ENCODE measurements at regions not wholly inside any gene's neighbourhood (a gene's known extent, or its start where the extent isn't known, plus 50 kb on each side); places are given as distances from the start of the nearest gene placed in this dataset.

DNA sequence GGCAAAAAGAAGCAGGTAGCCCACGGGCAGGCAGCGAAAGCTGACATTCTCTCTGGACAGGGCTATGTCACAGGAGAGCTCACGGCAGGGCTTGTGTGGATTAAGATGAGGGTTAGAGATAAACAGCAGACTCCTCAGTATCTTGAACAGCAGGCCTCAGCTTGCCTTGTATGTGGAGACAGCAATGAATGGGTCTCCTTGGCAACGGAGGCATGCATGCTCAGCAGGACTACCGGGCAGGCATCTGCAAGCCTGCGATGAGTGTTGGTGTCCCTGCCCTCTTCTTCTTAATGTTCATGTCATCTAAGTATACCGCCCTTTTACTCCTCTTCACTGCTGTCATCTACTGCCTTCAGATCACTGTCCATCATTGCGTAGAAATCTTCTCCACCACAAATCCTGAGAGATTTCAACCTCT is 81.9 kb upstream of the C1GALT1 start (continued):
- TF ChIP-seq RAD21 (IDR thresholded peaks at IDR 0.05 in 1 of 2, conservative IDR thresholded peaks at IDR 0.05 in 1 of 2; ENCODE audit: low read depth in 2 of 2, low read length in 2 of 2) (no peak), JUN (IDR thresholded peaks at IDR 0.05; ENCODE audit: low read depth, low read length) (no peak), KDM5A (IDR thresholded peaks at IDR 0.05; ENCODE audit: low read length) (no peak), YY1 (IDR thresholded peaks at IDR 0.05; ENCODE audit: low read depth, low read length) (no peak), RBBP5 (IDR thresholded peaks at IDR 0.05; ENCODE audit: borderline replicate concordance, low read depth, low read length) (no peak), CREB1 (IDR thresholded peaks at IDR 0.05) (no peak), TEAD4 (IDR thresholded peaks at IDR 0.05; ENCODE audit: low read depth, low read length) (0 out of 2 replicates have a peak, but pooled peaks have one; percentile 49), BCL11A (IDR thresholded peaks at IDR 0.05; ENCODE audit: low read depth in 2 of 2, low read length in 2 of 2) (no peak), GABPA (IDR thresholded peaks at IDR 0.05; ENCODE audit: borderline replicate concordance, insufficient read depth, low read length) (no peak), EGR1 (IDR thresholded peaks at IDR 0.05; ENCODE audit: borderline replicate concordance, low read depth, low read length) (no peak)
- TF ChIP-seq, protein P1, sequence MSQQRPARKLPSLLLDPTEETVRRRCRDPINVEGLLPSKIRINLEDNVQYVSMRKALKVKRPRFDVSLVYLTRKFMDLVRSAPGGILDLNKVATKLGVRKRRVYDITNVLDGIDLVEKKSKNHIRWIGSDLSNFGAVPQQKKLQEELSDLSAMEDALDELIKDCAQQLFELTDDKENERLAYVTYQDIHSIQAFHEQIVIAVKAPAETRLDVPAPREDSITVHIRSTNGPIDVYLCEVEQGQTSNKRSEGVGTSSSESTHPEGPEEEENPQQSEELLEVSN (IDR thresholded peaks at IDR 0.05): no peak
- TF ChIP-seq, protein P2, sequence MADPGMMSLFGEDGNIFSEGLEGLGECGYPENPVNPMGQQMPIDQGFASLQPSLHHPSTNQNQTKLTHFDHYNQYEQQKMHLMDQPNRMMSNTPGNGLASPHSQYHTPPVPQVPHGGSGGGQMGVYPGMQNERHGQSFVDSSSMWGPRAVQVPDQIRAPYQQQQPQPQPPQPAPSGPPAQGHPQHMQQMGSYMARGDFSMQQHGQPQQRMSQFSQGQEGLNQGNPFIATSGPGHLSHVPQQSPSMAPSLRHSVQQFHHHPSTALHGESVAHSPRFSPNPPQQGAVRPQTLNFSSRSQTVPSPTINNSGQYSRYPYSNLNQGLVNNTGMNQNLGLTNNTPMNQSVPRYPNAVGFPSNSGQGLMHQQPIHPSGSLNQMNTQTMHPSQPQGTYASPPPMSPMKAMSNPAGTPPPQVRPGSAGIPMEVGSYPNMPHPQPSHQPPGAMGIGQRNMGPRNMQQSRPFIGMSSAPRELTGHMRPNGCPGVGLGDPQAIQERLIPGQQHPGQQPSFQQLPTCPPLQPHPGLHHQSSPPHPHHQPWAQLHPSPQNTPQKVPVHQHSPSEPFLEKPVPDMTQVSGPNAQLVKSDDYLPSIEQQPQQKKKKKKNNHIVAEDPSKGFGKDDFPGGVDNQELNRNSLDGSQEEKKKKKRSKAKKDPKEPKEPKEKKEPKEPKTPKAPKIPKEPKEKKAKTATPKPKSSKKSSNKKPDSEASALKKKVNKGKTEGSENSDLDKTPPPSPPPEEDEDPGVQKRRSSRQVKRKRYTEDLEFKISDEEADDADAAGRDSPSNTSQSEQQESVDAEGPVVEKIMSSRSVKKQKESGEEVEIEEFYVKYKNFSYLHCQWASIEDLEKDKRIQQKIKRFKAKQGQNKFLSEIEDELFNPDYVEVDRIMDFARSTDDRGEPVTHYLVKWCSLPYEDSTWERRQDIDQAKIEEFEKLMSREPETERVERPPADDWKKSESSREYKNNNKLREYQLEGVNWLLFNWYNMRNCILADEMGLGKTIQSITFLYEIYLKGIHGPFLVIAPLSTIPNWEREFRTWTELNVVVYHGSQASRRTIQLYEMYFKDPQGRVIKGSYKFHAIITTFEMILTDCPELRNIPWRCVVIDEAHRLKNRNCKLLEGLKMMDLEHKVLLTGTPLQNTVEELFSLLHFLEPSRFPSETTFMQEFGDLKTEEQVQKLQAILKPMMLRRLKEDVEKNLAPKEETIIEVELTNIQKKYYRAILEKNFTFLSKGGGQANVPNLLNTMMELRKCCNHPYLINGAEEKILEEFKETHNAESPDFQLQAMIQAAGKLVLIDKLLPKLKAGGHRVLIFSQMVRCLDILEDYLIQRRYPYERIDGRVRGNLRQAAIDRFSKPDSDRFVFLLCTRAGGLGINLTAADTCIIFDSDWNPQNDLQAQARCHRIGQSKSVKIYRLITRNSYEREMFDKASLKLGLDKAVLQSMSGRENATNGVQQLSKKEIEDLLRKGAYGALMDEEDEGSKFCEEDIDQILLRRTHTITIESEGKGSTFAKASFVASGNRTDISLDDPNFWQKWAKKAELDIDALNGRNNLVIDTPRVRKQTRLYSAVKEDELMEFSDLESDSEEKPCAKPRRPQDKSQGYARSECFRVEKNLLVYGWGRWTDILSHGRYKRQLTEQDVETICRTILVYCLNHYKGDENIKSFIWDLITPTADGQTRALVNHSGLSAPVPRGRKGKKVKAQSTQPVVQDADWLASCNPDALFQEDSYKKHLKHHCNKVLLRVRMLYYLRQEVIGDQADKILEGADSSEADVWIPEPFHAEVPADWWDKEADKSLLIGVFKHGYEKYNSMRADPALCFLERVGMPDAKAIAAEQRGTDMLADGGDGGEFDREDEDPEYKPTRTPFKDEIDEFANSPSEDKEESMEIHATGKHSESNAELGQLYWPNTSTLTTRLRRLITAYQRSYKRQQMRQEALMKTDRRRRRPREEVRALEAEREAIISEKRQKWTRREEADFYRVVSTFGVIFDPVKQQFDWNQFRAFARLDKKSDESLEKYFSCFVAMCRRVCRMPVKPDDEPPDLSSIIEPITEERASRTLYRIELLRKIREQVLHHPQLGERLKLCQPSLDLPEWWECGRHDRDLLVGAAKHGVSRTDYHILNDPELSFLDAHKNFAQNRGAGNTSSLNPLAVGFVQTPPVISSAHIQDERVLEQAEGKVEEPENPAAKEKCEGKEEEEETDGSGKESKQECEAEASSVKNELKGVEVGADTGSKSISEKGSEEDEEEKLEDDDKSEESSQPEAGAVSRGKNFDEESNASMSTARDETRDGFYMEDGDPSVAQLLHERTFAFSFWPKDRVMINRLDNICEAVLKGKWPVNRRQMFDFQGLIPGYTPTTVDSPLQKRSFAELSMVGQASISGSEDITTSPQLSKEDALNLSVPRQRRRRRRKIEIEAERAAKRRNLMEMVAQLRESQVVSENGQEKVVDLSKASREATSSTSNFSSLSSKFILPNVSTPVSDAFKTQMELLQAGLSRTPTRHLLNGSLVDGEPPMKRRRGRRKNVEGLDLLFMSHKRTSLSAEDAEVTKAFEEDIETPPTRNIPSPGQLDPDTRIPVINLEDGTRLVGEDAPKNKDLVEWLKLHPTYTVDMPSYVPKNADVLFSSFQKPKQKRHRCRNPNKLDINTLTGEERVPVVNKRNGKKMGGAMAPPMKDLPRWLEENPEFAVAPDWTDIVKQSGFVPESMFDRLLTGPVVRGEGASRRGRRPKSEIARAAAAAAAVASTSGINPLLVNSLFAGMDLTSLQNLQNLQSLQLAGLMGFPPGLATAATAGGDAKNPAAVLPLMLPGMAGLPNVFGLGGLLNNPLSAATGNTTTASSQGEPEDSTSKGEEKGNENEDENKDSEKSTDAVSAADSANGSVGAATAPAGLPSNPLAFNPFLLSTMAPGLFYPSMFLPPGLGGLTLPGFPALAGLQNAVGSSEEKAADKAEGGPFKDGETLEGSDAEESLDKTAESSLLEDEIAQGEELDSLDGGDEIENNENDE (IDR thresholded peaks at IDR 0.05; ENCODE audit: insufficient replicate concordance, low read length): no peak
